H1 (cell line): ENCODE measurements at regions not wholly inside any gene's neighbourhood (a gene's known extent, or its start where the extent isn't known, plus 50 kb on each side); places are given as distances from the start of the nearest gene placed in this dataset.

Experiments
- CTCF ChIA-PET: fragments of 300-600 bp; sonication (Branson Sonifier 250); formaldehyde crosslinking; loops from one replicate; lab custom pipeline; 2021; ENCODE audit not compliant: partially characterized antibody; lab: Charles Lee
- POLR2A ChIA-PET: fragments of 300-600 bp; sonication (Branson Sonifier 250); formaldehyde crosslinking; loops from one replicate; lab custom pipeline; 2021; ENCODE audit warnings: inconsistent platforms; ENCODE audit not compliant: partially characterized antibody; lab: Charles Lee
- DNase-seq, 2 experiments: peaks; one replicate each; pipeline versions ENCODE4 v3.0.0 to v3.0.0-alpha.2; 2010 to 2022; ENCODE audit warnings: low spot score in 2 of 2, low read depth in 1 of 2, mixed read lengths in 1 of 2
- FAIRE-seq: peaks from 2 replicates; lab custom pipeline; 2011; peaks lifted over from hg19 to GRCh38; lab: Jason Lieb, UNC
- H2AFZ ChIP-seq: 2 replicates; pipeline ENCODE4 v1.8.1; 2012; ENCODE audit warnings: low read length, inconsistent platforms
- H2AK5ac ChIP-seq: 2 replicates; pipeline ENCODE4 v1.6.1; 2013; ENCODE audit warnings: low read depth, low read length
- H2BK120ac ChIP-seq: replicated peaks from 2 replicates; pipeline ENCODE3; 2013; ENCODE audit warnings: low read depth, low read length, inconsistent platforms
- H2BK12ac ChIP-seq: 2 replicates; pipeline ENCODE4 v1.6.1; 2013; ENCODE audit warnings: low read depth, low read length
- H2BK15ac ChIP-seq: 2 replicates; pipeline ENCODE4 v1.6.1; 2013; ENCODE audit warnings: low read length
- H2BK20ac ChIP-seq: 2 replicates; pipeline ENCODE4 v1.6.1; 2013; ENCODE audit warnings: low read length
- H2BK5ac ChIP-seq: 2 replicates; pipeline ENCODE4 v1.6.1; 2013; ENCODE audit warnings: low read depth, low read length
- H3K14ac ChIP-seq: 2 replicates; pipeline ENCODE4 v1.6.1; 2013; ENCODE audit warnings: inconsistent platforms; ENCODE audit not compliant: insufficient read length
- H3K18ac ChIP-seq: 2 replicates; pipeline ENCODE4 v1.6.1; 2013; ENCODE audit warnings: low read length; ENCODE audit errors: extremely low read depth
- H3K23ac ChIP-seq: 2 replicates; pipeline ENCODE4 v1.6.1; 2013; ENCODE audit warnings: inconsistent platforms; ENCODE audit not compliant: insufficient read length
- H3K23me2 ChIP-seq: 2 replicates; pipeline ENCODE4 v1.6.1; 2013; ENCODE audit warnings: low read depth, low read length
- H3K27ac ChIP-seq: 2 replicates; pipeline ENCODE4 v1.6.1; 2011; ENCODE audit warnings: low read depth, low read length, inconsistent platforms
- H3K27me3 ChIP-seq, 4 experiments: replicated peaks in 1 of 4; 1 replicate in 1 of 4; 2 replicates in 3 of 4; pipeline versions ENCODE4 v1.6.1 to v1.8.1; 2011 to 2013; ENCODE audit warnings: low read length in 3 of 4, mild to moderate bottlenecking in 3 of 4, inconsistent platforms in 2 of 4, mixed read lengths in 2 of 4, moderate library complexity in 1 of 4; ENCODE audit not compliant: control insufficient read depth in 3 of 4, insufficient read depth in 3 of 4; ENCODE audit errors: extremely low read depth in 1 of 4
- H3K36me3 ChIP-seq, 4 experiments: 2 replicates each; pipeline versions ENCODE4 v1.6.1 to v1.8.1; 2011 to 2013; ENCODE audit warnings: mild to moderate bottlenecking in 4 of 4, low read length in 3 of 4, moderate library complexity in 2 of 4, control low read depth in 1 of 4, inconsistent platforms in 1 of 4; ENCODE audit not compliant: insufficient read depth in 4 of 4, control insufficient read depth in 2 of 4
- H3K4ac ChIP-seq: replicated peaks from 2 replicates; pipeline ENCODE3; 2013; ENCODE audit warnings: low read length, low read depth, mixed read lengths, inconsistent platforms; ENCODE audit not compliant: insufficient read length
- H3K4me1 ChIP-seq, 4 experiments: replicated peaks in 1 of 4; 1 replicate in 1 of 4; 2 replicates in 3 of 4; pipeline versions ENCODE4 v1.6.1 to v1.8.1; 2011 to 2013; ENCODE audit warnings: low read length in 3 of 4, inconsistent platforms in 2 of 4, mixed read lengths in 1 of 4; ENCODE audit not compliant: insufficient read depth in 4 of 4, control insufficient read depth in 3 of 4
- H3K4me2 ChIP-seq, 2 experiments: 2 replicates each; pipeline versions ENCODE4 v1.6.1 to v1.8.1; 2011 to 2013; ENCODE audit warnings: low read depth in 2 of 2, low read length in 2 of 2, control low read depth in 1 of 2, inconsistent platforms in 1 of 2, mild to moderate bottlenecking in 1 of 2; ENCODE audit not compliant: insufficient read depth in 1 of 2
- H3K4me3 ChIP-seq, 4 experiments: fragments of 200-600, 300-600 bp in 1 of 4; sonication (generic), shearing (Covaris generic), sonication (Bioruptor Twin) in 1 of 4; 2 replicates each; pipeline versions ENCODE4 v1.5.1 to v1.8.1; 2011 to 2016; ENCODE audit warnings: low read length in 4 of 4, low read depth in 3 of 4, control low read depth in 2 of 4, inconsistent platforms in 2 of 4, mild to moderate bottlenecking in 2 of 4, mixed read lengths in 1 of 4, moderate library complexity in 1 of 4; ENCODE audit not compliant: insufficient read depth in 2 of 4; ENCODE audit errors: extremely low read depth in 1 of 4
- H3K56ac ChIP-seq: replicated peaks from 2 replicates; pipeline ENCODE3; 2013; ENCODE audit warnings: low read depth, mild to moderate bottlenecking, mixed read lengths, low read length, inconsistent platforms; ENCODE audit not compliant: insufficient read length
- H3K79me1 ChIP-seq: 2 replicates; pipeline ENCODE4 v1.6.1; 2013; ENCODE audit warnings: low read depth, low read length, control low read depth
- H3K79me2 ChIP-seq, 2 experiments: 2 replicates each; pipeline versions ENCODE4 v1.6.1 to v1.8.1; 2012 to 2013; ENCODE audit warnings: low read length in 2 of 2, mild to moderate bottlenecking in 2 of 2, inconsistent platforms in 1 of 2; ENCODE audit not compliant: insufficient read depth in 2 of 2, control insufficient read depth in 1 of 2
- H3K9ac ChIP-seq, 4 experiments: replicated peaks in 1 of 4; 1 replicate in 1 of 4; 2 replicates in 3 of 4; pipeline versions ENCODE4 v1.6.1 to v1.8.1; 2011 to 2013; ENCODE audit warnings: low read depth in 3 of 4, low read length in 3 of 4, control low read depth in 2 of 4, mild to moderate bottlenecking in 2 of 4, moderate library complexity in 2 of 4, inconsistent platforms in 1 of 4; ENCODE audit errors: extremely low read depth in 1 of 4
- H3K9me3 ChIP-seq, 2 experiments: 2 replicates each; pipeline versions ENCODE4 v1.6.1 to v1.8.1; 2012 to 2013; ENCODE audit warnings: mild to moderate bottlenecking in 2 of 2, moderate library complexity in 2 of 2, control low read depth in 1 of 2, inconsistent platforms in 1 of 2, low read depth in 1 of 2, low read length in 1 of 2, mixed read lengths in 1 of 2; ENCODE audit not compliant: insufficient read depth in 2 of 2
- H4K20me1 ChIP-seq, 2 experiments: replicated peaks in 1 of 2; 2 replicates each; pipeline versions ENCODE3 to v1.8.1; 2011 to 2013; ENCODE audit warnings: inconsistent platforms in 2 of 2, low read length in 2 of 2, mild to moderate bottlenecking in 1 of 2; ENCODE audit not compliant: insufficient read depth in 2 of 2, control insufficient read depth in 1 of 2
- H4K5ac ChIP-seq: 2 replicates; pipeline ENCODE4 v1.6.1; 2013; ENCODE audit warnings: low read length, low read depth, mixed read lengths, inconsistent platforms; ENCODE audit not compliant: insufficient read length
- H4K8ac ChIP-seq: 2 replicates; pipeline ENCODE4 v1.8.0; 2013; ENCODE audit warnings: mild to moderate bottlenecking, moderate library complexity, low read length, inconsistent platforms; ENCODE audit not compliant: insufficient read depth; ENCODE audit errors: extremely low read depth
- H4K91ac ChIP-seq: replicated peaks from 2 replicates; pipeline ENCODE3; 2013; ENCODE audit warnings: low read length, mixed read lengths, inconsistent platforms; ENCODE audit not compliant: insufficient read length
- CREB1 ChIP-seq: IDR thresholded peaks from 2 replicates; pipeline ENCODE4 v1.6.1; 2012; ENCODE audit warnings: inconsistent platforms
- JUND ChIP-seq: IDR thresholded peaks from 2 replicates; pipeline ENCODE4 v1.6.1; 2011; ENCODE audit warnings: mild to moderate bottlenecking, improper control_type of control experiment, low read length
- KDM4A ChIP-seq: IDR thresholded peaks from one replicate; pipeline ENCODE4 v1.7.1; 2012; ENCODE audit warnings: low read depth, mild to moderate bottlenecking, moderate library complexity, low read length, inconsistent platforms; ENCODE audit not compliant: severe bottlenecking
- POLR2A ChIP-seq, 2 experiments: IDR thresholded peaks; 1 replicate in 1 of 2; 2 replicates in 1 of 2; pipeline ENCODE4 v1.6.1; 2011; ENCODE audit warnings: low read depth in 2 of 2, low read length in 2 of 2, mild to moderate bottlenecking in 2 of 2; ENCODE audit errors: control extremely low read depth in 1 of 2
- POU5F1 ChIP-seq: IDR thresholded peaks from 2 replicates; pipeline ENCODE4 v1.6.1; 2011; ENCODE audit warnings: low read depth, mild to moderate bottlenecking, low read length, moderate library complexity
- RAD21 ChIP-seq, 2 experiments: IDR thresholded peaks in 1 of 2; conservative IDR thresholded peaks in 1 of 2; 2 replicates each; pipeline ENCODE4 v1.6.1; 2011; ENCODE audit warnings: low read depth in 2 of 2, low read length in 2 of 2, improper control_type of control experiment in 1 of 2, inconsistent platforms in 1 of 2, mild to moderate bottlenecking in 1 of 2, moderate library complexity in 1 of 2
- SIX5 ChIP-seq: IDR thresholded peaks from 2 replicates; pipeline ENCODE4 v1.6.1; 2011; ENCODE audit warnings: mild to moderate bottlenecking, low read depth, low read length
- TAF1 ChIP-seq: IDR thresholded peaks from 2 replicates; pipeline ENCODE4 v1.6.1; 2011; ENCODE audit warnings: mild to moderate bottlenecking, low read depth, low read length
- TBP ChIP-seq: IDR thresholded peaks from 2 replicates; pipeline ENCODE4 v1.6.1; 2011; ENCODE audit warnings: low read depth, low read length, improper control_type of control experiment
- TCF12 ChIP-seq: IDR thresholded peaks from 2 replicates; pipeline ENCODE4 v1.6.1; 2011; ENCODE audit warnings: low read depth, mild to moderate bottlenecking, low read length
- TEAD4 ChIP-seq: IDR thresholded peaks from 2 replicates; pipeline ENCODE4 v1.6.1; 2012; ENCODE audit warnings: low read depth, low read length, inconsistent platforms, mixed read lengths
- ZNF274 ChIP-seq: IDR thresholded peaks from 2 replicates; pipeline ENCODE4 v1.7.0; 2012; ENCODE audit warnings: low read length, borderline replicate concordance; ENCODE audit errors: extremely low read depth
- WGBS, 2 experiments: shearing (Covaris generic) in 1 of 2; methylation state at CpG; one replicate each; pipeline versions ENCODE4 v1.1.6 to v1.1.7; 2013 to 2015; ENCODE audit warnings: low lambda C conversion rate in 2 of 2, mixed read lengths in 2 of 2, inconsistent platforms in 1 of 2, low coverage in 1 of 2, missing lambda C conversion rate in 1 of 2; ENCODE audit not compliant: insufficient replicate concordance in 2 of 2, insufficient coverage in 1 of 2, insufficient read length in 1 of 2; ENCODE audit errors: extremely low coverage in 1 of 2, missing lambda C conversion rate in 1 of 2; 5-methylcytosine and 5-hydroxymethylcytosine counted together

- no peaks in the 10 kb centered on the region for H3K9me3 ChIP-seq
- FAIRE-seq = no peak
- no peak overlapping the region for H2BK120ac ChIP-seq
- H3K14ac ChIP-seq = no peak overlapping the region
- no peak overlapping the region for H2BK20ac ChIP-seq
- H4K91ac ChIP-seq = no peak overlapping the region
- H4K20me1 ChIP-seq = no peaks in the 10 kb centered on the region
- no peak overlapping the region for H3K9ac ChIP-seq
- 93% methylated on average over 5 of the region's 5 CpGs; no CpG with 5 or more reads in 1 of the 2 experiments for WGBS, 2 experiments
- no peak overlapping the region for H3K4ac ChIP-seq
- ChIA-PET CTCF (no interaction called here), POLR2A (no interaction called here)
- H3K36me3 ChIP-seq = no peaks in the 10 kb centered on the region
- H3K4me1 ChIP-seq = no peaks in the 10 kb centered on the region
- H4K8ac ChIP-seq = no peak overlapping the region
- no peak overlapping the region for H3K23ac ChIP-seq
- H3K56ac ChIP-seq = no peak overlapping the region
- H2AK5ac ChIP-seq = no peak overlapping the region
- H2BK15ac ChIP-seq = no peak overlapping the region
- no peaks in the 10 kb centered on the region for H3K23me2 ChIP-seq
- no peak overlapping the region for H4K5ac ChIP-seq
- H2AFZ ChIP-seq = no peak overlapping the region
- no peaks in the 10 kb centered on the region for H3K79me2 ChIP-seq
- no peak overlapping the region for H2BK12ac ChIP-seq
- no peaks in the 10 kb centered on the region for H3K79me1 ChIP-seq
- H3K4me3 ChIP-seq = no peak overlapping the region
- DNase-seq = no peak
- H2BK5ac ChIP-seq = no peak overlapping the region
- TF ChIP-seq POLR2A (IDR thresholded peaks at IDR 0.05; ENCODE audit: control extremely low read depth in 1 of 2, low read depth in 2 of 2, low read length in 2 of 2) (no peak), TCF12 (no peak), TBP (no peak), KDM4A (no peak), TEAD4 (no peak), ZNF274 (no peak), TAF1 (no peak), RAD21 (IDR thresholded peaks at IDR 0.05 in 1 of 2, conservative IDR thresholded peaks at IDR 0.05 in 1 of 2; ENCODE audit: low read depth in 2 of 2, low read length in 2 of 2) (no peak), POU5F1 (no peak), CREB1 (no peak), JUND (no peak), SIX5 (no peak)
- no peaks in the 10 kb centered on the region for H3K27me3 ChIP-seq
- no peak overlapping the region for H3K27ac ChIP-seq
- H3K4me2 ChIP-seq = no peak overlapping the region
- H3K18ac ChIP-seq = no peak overlapping the region
These were observed 317.0 kb downstream of the USP25 start for GRCh38 chr21:16046656-16047330.
